ENCODE measurements at regions not wholly inside any gene's neighbourhood (a gene's known extent, or its start where the extent isn't known, plus 50 kb on each side); places are given as distances from the start of the nearest gene placed in this dataset.

- no peaks in the 10 kb centered on the region for H3K36me3 ChIP-seq (replicated peaks; ENCODE audit: insufficient read depth, low read depth)
- H3K4me3 ChIP-seq = no peak overlapping the region
- H3K9me2 ChIP-seq (replicated peaks; ENCODE audit: insufficient read depth) = no peaks in the 10 kb centered on the region
- H3K9me3 ChIP-seq (ENCODE audit: low read depth) = no peaks in the 10 kb centered on the region
- no peak overlapping the region for H3K27ac ChIP-seq
- H3K79me2 ChIP-seq = no peaks in the 10 kb centered on the region
- no peaks in the 10 kb centered on the region for H3K27me3 ChIP-seq
- no peak for TF ChIP-seq EZH2 (IDR thresholded peaks at IDR 0.05; ENCODE audit: borderline replicate concordance)
- no peak for TF ChIP-seq EZH2phosphoT487 (IDR thresholded peaks at IDR 0.05; ENCODE audit: low read depth, severe bottlenecking, unreplicated experiment)
- no peak for TF ChIP-seq CTCF (IDR thresholded peaks at IDR 0.05; ENCODE audit: poor library complexity)
- DNase-seq (ENCODE audit: low spot score) = no peak
- no peak overlapping the region for H2AFZ ChIP-seq
- H3K4me2 ChIP-seq = no peak overlapping the region
- 89% methylated on average over 7 of the region's 7 CpGs for WGBS (ENCODE audit: low lambda C conversion rate, missing lambda C conversion rate)
- H3K4me1 ChIP-seq (ENCODE audit: insufficient read depth) = no peaks in the 10 kb centered on the region
- no peaks in the 10 kb centered on the region for H4K20me1 ChIP-seq (ENCODE audit: insufficient read depth, poor library complexity, severe bottlenecking)
Measured at GRCh38 chr3:153273767-153274435, 111.9 kb downstream of the RAP2B start.

GRCh38 chr3:153274561-153274960 lies 112.5 kb downstream of the RAP2B start:
- H3K36me3 ChIP-seq (replicated peaks; ENCODE audit: insufficient read depth, low read depth) = no peaks in the 10 kb centered on the region
- H3K9me3 ChIP-seq (ENCODE audit: low read depth) = no peaks in the 10 kb centered on the region
- no peak overlapping the region for H3K27ac ChIP-seq
- WGBS (ENCODE audit: low lambda C conversion rate, missing lambda C conversion rate) = 94% methylated on average over 3 of the region's 3 CpGs
- no peak overlapping the region for H2AFZ ChIP-seq
- no peaks in the 10 kb centered on the region for H3K79me2 ChIP-seq
- H4K20me1 ChIP-seq (ENCODE audit: insufficient read depth, poor library complexity, severe bottlenecking) = no peaks in the 10 kb centered on the region
- H3K4me2 ChIP-seq = no peak overlapping the region
- H3K27me3 ChIP-seq = no peaks in the 10 kb centered on the region
- H3K9me2 ChIP-seq (replicated peaks; ENCODE audit: insufficient read depth) = no peaks in the 10 kb centered on the region
- no peak overlapping the region for H3K4me3 ChIP-seq
- H3K4me1 ChIP-seq (ENCODE audit: insufficient read depth) = no peaks in the 10 kb centered on the region
- TF ChIP-seq EZH2phosphoT487 (IDR thresholded peaks at IDR 0.05; ENCODE audit: low read depth, severe bottlenecking, unreplicated experiment) (no peak), EZH2 (IDR thresholded peaks at IDR 0.05; ENCODE audit: borderline replicate concordance) (no peak), CTCF (IDR thresholded peaks at IDR 0.05; ENCODE audit: poor library complexity) (no peak)
- DNase-seq (ENCODE audit: low spot score) = no peak

GRCh38 chr3:153275514-153275913 lies 113.5 kb downstream of the RAP2B start:
- no peaks in the 10 kb centered on the region for H3K27me3 ChIP-seq
- no peak overlapping the region for H3K27ac ChIP-seq
- no peak overlapping the region for H3K4me3 ChIP-seq
- H3K79me2 ChIP-seq = no peaks in the 10 kb centered on the region
- H4K20me1 ChIP-seq (ENCODE audit: insufficient read depth, poor library complexity, severe bottlenecking) = no peaks in the 10 kb centered on the region
- no peaks in the 10 kb centered on the region for H3K9me2 ChIP-seq (replicated peaks; ENCODE audit: insufficient read depth)
- H2AFZ ChIP-seq = no peak overlapping the region
- no peak overlapping the region for H3K4me2 ChIP-seq
- no peaks in the 10 kb centered on the region for H3K36me3 ChIP-seq (replicated peaks; ENCODE audit: insufficient read depth, low read depth)
- H3K9me3 ChIP-seq (ENCODE audit: low read depth) = no peaks in the 10 kb centered on the region
- DNase-seq (ENCODE audit: low spot score) = no peak
- TF ChIP-seq CTCF (IDR thresholded peaks at IDR 0.05; ENCODE audit: poor library complexity) (no peak), EZH2 (IDR thresholded peaks at IDR 0.05; ENCODE audit: borderline replicate concordance) (no peak), EZH2phosphoT487 (IDR thresholded peaks at IDR 0.05; ENCODE audit: low read depth, severe bottlenecking, unreplicated experiment) (no peak)
- no peaks in the 10 kb centered on the region for H3K4me1 ChIP-seq (ENCODE audit: insufficient read depth)
